DMS79 treated with DMSO at 0.1 percent for 48 hours (cell line): ENCODE measurements at regions not wholly inside any gene's neighbourhood (a gene's known extent, or its start where the extent isn't known, plus 50 kb on each side); places are given as distances from the start of the nearest gene placed in this dataset.
A peak's percentile ranks its signal among the peaks of the same experiment; 100 is the strongest.

Source experiments
- DNase-seq: peaks from one replicate; lab custom pipeline; 2025; lab: John Stamatoyannopoulos, UW

DNA sequence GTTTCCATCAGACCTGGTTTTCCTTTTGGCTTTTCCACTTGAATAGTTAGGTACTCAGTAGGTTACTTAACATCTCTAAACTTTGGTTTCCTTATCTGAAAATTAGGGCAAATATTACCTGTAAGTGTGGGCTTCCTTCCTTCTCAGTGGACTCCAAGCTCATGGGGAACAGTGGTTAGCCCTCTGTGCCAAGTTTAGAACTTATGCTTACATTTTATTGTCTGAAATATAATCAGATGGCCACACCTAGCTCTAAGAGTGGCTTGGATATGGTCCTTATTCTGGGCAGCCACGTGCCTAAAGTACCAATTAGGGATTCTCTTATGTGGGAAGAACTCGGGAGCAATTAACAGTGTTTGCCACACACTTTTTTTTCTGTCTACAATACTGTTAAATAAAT is 133.9 kb downstream of the UCHL1 start:
- no peak for DNase-seq

DNA sequence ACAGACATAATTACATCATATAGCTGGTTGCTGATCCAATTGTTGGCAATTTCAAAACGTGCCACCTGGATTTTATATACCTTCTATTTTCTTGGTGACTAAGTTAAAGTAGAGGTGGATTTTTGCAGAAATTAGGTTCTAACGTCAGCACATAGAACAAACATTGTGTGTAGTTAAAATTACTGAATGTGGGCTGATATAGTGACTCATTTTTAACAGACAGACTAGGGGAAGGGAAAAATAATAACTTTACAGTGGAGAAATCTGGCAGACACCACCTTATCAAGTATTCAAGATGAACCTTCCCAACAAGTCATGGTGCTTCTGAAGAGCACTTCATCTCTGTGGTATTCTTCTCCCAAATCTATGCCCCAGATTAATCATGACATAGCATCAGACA is 134.5 kb downstream of the UCHL1 start:
- no peak for DNase-seq

DNA sequence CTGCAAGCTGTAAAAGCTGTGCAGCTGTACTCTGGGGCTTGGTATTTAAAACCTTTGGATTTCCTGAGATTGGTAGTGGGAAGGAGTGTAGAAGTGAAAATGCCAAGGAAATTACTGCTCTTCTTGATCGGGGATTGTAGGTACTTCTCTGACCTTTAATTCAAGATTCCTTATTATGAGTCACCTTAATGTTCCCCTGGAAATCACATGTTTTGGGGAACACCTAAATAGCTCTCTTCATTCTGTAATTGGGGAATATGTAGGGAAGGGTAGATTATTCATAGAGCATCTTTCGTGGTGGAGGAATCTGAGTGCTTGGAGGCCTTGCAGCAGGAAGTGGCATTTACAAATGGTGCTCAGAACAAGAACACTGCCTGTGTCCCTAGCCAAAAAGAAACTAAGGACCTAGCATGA is 137.8 kb downstream of the UCHL1 start:
- DNase-seq: no peak

DNA sequence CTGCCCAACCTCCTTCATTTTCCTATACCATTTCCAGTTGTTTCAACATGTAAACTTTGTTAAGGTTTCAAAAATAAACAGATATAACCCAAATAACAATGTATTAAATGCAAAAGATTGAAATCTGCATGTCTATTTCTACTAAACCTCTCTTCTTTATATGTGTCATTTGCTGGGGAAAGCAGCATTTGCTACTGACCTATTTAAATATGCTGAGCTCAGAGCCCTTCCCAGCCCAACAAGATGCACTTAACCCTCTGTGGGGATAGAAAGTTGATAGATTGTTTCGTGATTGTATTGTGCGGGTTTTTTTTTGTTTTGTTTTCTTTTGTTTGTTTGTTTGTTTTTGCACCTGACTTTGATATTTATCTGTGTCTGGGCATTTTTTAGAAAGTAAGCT is 139.5 kb downstream of the UCHL1 start:
- DNase-seq: no peak

DNA sequence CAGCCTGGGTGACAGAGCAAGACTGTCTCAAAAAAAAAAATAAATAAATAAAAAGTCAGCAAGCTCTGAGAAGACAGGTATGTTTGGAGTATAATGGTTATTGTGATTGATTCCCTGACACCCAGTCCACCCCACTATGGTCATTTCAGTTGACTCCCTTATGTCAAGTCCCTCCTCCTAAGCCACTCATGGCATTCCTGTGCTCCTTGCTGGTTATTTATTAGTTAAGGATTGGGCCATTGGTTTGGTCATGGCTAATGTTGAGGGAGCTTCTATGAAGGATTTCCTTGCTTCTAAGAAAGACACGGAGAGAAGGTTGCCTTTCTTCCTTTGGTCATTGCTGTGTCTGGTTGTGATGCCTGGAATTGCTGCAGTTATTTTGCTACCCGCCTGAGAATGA is 140.1 kb downstream of the UCHL1 start:
- no peak for DNase-seq

DNA sequence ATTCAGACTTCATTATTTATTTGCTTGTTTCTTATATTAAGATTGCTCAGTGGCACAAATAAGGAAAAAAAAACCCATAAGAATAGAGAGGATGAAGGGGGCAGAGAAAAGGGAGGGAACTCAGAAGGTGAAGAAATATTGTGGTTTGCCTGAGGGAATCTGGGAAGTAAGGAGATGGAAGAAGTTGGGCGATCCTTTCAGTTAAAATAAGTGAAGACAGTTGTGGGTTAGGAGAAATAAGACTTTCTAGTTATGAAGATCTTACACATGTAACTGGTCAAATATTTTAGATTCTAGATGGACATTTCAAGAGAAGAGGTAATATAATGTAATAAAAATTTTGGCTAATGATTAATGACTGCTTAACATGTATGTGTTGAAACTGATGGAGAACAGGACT is 138.7 kb upstream of the LIMCH1 start:
- no peak for DNase-seq

DNA sequence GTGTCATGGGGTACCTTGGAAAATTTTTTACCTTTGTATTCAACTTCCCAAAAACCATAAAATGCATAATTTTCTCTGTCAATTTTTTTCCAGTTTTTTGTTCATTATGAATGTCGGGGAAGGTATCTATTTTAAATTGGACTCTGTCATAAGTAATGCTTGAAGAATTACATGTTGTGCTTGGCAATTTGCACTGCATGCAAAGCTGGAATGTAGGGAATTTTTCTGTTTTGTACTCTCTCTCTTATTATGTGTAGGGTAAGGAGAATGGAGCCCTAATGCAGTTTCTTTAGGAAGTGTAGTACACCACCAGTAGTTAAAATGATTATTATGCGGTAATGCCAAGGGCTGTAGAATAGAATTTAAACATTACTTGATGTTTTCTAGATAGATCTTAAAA is 137.7 kb upstream of the LIMCH1 start:
- DNase-seq: no peak

DNA sequence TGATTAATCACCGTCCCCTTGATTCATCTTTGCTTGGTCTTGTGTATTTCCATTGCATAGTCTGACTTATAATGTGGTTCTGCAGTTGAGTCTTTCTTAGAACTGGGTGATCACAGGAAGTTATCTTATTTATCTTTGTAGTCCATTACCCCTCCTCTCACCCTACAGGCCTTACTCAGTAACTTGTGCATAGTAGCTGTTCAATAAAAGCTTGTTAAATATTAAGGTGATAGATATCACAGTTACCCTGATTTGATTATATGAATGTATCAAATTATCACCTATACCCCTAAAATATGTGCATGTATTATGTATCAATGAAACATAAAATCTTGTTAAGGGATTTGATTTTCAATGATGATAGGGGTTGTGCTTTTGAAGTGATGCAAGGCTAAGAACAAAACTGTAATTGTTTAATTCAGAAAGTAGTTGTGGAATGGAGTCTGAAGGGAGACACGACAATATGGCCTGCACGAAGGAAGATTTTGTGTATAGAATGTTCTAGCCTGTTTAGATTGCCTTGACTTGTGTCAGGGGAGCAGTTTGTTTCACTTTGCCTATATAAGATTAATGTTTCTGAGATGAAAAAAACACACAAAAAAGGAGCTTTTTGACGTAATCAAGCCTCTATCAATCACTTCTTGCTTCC is 132.4 kb upstream of the LIMCH1 start:
- DNase-seq: no peak

DNA sequence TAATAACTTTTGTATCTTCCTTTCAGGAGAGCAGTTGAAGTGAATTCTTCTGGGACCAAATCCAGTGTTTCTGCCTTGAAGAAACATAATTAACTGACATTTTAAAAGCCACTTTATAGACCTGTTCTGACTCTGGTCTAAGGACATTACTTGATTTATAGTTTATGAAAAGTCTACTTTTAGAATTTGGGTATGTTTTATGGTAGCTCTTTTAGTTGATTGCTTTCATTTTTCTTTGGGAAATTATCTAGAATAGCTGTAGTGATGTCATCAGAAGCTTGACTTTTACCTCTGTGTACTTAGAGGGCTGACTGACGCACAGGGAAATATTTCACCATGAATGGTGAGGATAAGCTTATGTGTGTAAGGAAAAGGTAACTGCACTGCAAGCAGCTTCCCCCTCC is 131.8 kb upstream of the LIMCH1 start:
- no peak for DNase-seq

DNA sequence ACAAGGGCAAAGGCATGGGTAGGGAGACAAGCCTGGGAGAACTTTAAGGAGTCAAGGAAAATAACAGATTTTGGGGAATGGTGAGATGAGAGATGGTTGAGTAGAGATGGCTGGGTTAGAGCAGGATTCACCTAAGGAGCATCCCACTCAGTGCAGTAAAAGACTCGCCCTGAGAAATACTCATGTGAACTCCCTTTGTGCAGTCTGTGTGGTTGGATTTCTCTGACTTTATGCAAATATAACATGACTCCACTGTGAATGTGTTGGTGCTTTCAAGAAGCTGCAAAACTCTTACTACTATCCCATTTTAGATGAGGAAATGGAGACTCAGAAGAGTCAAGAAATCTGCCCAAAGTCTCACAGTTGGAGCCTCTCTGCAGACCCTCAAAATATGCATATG is 129.8 kb upstream of the LIMCH1 start:
- DNase-seq: no peak

DNA sequence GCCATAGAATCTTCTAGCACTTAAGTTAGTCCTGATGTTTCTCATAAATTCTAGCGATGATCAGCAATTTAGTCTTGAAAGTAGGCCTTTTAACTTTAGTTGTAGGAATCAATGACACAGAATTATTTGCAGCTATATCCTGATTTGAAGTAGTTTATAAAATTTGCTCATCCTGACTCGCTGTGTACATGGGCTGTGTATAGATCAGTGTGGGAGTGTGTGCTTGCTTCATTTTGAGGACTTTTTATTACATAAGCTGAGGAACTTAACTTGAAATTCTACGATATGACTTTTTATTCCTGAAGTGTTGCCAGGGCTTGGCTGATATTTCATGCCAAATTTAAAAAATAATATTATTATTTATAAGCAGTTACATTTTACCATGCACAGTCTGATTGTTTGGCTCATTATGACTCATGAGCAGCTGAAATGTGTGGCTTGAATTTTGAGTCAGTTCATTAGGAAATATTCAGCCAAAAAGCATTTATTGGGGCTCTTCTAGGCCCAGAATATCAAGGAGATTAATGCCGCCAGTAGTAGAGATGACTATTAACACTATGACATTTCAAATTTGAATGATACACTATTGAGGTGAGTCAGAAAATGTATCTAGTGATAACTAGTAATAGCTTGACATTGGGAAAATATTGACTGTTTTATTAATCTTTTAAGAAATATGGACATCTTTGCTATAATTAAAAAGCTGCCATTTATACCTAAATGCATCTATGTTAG is 128.9 kb upstream of the LIMCH1 start:
- no peak for DNase-seq

DNA sequence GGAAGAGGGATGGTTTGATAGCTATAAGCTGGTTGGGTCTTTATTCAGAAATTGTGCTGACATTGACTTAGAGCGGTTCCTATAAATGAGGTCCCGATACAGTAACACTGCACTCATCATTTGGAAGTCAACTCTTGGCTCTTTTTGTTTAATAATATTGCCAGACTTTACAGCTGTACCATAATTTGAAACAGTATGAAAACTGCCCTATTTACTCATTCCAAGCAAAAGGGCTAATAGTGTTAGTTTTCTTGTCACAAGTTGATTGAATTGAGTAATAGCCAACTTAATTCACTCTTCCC is 128.4 kb upstream of the LIMCH1 start:
- no peak for DNase-seq

DNA sequence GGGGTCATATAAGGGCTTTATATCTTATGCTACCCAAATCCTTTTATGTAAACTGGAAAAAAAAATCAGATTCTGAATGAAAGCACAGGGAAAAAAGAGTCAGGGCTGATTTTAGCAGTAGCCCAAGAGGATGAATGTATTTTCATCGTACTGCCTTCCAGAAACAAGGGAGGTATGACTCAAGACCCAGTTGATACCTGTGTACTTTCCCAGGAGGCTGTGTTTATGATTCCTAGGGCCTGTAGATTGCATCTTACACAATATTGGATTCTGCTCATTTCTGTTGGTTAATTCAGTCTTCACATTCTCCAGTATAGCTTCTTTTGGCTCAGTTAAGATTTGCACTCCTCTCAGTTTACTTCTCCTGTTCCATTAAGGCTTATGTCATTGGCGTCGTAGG is 127.9 kb upstream of the LIMCH1 start:
- DNase-seq: no peak

DNA sequence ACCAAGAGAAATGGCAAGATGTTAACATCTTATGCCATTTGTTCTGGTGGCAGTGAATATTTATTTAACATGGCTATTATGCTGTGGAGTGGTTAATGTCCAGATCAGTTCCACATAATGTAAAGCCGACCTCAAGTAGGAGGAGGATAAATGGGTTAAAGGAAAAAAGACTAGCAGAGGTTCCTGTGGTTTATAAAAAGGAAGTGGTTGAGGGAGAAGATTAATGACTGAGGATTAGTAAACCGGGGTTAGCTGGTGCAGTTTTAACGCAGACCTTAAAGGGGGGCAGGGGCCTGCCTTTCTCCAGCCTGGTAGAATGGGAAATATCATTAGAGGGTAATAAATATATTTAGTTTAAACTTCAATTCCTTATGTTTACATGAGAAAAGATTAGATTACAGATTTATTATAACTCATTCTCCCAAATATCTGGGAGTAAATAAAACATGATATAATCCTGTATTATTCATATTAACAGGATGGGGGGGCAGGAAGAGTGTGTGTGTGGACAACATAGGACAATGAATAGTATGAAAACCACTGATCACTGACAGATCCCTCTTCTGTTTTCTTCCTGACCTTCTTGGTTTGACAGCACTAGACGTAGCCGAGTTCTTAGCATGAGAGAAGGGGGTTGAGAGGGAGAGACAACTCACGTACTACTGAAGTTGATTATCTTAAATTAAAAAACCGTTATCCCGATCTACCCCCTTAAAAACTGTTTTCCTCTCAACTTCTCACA is 124.1 kb upstream of the LIMCH1 start:
- DNase-seq: no peak

DNA sequence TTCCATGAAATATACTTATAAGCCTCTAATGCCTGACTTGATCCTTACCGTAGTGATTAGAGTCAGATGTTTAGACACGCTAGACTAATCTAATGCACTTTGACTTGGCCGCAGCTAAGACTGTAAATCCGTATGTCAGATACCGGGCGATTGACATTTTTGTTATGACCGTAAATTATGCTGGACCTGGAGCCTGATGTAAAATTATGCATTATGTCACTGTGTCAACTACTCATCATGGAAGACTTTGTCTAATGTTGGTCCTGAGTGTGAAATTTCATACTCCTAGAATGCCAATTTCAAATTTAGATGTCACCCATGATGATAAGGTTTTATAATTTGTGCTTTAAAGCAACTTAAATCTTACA is 123.6 kb upstream of the LIMCH1 start:
- DNase-seq: no peak

DNA sequence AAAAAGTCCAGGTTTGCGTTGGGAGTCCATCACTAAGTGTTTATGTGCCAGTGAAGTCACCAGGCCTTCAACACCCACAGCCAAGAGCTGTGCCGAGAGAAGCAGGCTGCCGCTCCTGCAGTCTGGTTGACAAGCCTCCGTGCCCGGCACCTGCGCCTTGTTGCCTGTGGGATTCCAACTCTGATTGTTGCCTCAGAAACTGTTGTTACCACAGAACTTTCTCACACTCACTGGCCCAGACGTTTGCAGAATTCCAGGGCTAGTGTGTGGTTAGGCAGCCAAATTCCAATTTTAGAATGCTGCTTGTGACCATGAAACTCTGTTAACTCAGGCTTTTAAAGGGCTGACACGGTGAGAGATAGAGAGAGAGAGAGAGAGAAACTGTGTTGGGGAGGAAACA is 119.5 kb upstream of the LIMCH1 start:
- DNase-seq: no peak

DNA sequence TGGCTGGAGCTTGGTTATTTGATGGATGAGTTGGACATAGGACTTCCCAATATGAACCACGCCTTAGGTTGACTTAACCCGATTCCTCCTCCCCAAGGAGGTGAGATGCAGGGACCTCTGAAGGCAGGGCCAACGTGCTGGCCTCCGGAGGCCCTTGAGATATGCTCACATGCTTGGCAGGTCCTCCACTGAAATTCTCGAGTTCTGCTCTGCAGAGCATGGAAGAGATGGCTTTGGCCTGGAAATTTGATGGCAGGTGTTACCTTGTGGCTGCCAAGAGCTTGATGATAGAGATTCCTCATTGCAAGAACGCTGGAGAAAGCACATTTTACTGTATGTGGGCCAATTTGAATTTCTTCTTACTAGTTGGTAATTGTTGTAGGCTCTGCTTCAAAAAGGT is 117.4 kb upstream of the LIMCH1 start:
- peak; percentile 70 for DNase-seq

DNA sequence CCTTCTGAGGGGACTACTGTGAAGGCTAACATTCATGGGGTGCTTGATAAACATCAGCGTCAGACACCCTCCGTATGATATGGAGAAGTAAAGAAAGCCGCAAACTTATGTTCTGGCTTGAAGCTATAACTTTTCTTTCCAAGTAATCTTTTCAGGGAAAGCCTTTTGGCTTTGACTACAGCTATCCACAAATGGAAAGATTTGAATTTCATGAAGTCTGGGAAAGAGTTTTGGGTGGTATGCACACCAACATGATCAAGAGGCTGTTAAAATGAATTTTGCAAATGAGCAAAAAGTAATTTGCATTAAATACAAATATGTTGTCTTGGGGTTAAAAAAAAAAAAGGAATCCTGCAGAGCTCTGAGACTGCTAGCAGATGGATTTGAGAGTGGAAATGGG is 114.8 kb upstream of the LIMCH1 start:
- DNase-seq: no peak

DNA sequence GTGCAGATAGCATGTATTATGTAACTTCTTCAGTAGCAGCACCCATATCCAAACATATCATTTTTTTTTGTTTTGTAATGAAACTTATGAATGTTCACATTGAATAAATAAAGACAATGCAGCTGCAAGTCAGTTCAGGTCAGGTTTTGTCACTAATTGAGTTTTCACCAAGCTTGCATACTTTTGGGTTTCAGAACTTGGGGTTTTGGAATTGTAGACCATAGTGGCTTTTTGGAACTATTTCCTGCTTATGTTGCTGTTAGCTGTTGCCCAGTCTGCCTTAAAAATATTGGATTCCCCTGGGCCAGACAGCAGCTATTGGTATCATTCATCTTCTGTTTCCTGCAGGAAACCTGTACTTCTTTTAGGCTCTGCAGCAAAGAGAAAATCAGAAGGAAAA is 113.4 kb upstream of the LIMCH1 start:
- no peak for DNase-seq

DNA sequence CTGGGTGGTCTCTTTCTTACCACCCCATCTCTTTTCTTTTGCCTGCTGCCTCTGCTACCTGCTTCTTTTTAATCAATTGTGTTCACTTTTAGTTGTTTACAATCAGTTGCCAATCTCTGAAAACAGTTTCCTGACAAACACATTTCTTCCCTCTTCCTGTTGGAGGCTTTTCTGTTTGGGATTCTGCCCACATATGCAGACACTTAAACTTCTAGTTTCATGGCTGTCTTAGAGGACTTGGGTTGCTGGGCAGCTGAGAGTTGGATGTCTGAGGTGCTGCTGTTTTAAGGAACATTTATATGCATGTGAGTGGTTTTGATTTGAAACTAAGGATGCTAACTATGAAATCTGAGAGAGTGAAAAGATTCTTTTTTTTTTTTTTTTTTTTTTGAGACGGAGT is 112.3 kb upstream of the LIMCH1 start:
- DNase-seq: no peak

DNA sequence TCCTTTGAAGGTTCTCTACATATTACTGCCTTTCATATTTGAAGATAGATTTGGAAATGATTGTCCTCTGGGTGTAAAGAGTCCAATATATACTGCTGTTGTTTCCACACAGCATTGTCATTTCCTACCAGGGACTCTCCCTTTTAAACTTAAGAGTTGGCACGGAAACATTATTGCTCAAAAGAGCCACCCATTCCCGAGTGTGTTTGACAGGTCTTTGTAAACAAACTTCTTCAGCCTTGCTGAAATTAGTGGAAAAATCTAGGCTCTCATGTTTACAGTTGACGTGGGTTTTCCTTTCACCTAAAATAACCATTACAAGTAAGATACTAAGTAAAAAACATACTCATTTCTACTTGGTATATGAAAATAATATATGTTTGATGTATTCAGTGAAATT is 111.4 kb upstream of the LIMCH1 start:
- DNase-seq: no peak

DNA sequence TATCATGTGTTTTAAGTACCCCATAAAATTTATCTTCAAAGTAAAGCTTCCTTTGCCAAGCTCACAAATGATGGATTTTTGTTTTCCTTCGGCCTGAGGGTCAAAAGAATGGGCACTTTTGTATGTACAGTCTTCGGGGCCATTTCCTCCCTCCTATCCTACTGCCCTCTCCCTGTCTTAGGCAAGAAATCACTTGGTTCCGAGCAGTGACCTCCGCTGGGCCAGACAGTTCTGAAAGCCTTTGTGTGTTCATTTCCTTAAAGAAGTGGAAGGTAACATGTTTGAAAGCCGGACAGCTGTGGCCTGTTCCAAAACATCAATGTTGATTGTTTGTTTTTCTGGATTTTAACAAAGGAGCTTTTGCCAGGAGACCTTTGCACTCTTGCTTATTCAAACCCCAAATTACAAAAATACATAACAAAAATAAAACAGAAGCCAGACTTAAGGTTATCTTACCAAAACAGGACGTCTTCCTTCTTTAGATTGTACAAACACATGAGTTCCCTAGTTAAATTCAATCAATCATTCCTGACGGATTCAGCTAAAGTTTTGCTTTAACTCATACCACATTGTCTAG is 110.6 kb upstream of the LIMCH1 start:
- DNase-seq: no peak

DNA sequence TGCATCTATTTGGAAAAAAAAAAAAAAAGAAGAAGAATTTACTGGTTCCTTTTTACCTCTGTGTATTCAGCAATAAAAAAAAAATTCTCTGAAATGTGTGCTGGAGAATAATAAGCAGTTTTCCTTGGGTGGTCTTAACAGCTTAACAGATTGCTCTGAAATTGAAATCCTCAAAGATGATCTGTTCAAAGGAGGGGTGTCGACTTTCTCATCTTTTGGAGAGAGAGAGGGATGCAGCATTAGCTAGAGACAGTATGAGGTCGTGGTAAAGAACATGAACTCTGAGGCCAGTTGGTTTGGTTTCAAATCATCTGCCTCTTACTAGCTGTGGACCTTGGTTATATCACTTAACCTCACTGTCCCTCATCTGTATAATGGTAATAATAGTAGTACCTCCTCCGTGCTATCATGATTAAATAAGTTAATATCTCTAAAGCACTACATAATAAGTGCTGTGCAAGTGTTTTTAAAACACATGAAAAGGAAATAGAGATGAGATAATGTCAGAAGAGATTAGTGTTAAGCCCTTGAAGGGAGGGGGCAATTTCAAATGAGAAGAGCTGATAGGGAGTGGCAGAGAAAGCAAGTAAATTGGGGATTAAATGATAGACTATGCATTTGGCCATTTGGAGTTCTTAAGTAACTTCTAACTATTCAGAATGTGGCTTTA is 109.9 kb upstream of the LIMCH1 start:
- no peak for DNase-seq
